ENCODE measurements at regions not wholly inside any gene's neighbourhood (a gene's known extent, or its start where the extent isn't known, plus 50 kb on each side); places are given as distances from the start of the nearest gene placed in this dataset.

DNA sequence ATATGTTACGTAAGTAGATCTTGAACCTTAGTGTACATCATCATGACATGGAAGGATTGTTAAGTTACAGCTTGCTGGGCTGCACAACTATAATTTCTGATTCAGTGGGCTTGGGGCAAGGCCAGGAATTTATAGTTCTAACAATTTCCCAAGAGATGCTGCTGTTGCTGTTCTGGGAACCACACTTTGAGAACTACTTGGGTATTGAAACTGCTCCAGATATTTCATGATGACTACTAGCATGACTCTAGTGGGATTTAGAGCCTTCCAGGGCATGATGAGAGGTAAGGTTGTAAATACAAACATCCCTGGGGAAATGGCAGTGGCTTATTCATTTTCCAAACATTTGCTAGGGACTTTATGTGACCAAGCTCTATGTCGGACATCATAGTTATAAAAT lies 904.8 kb upstream of the SEL1L start:
- peaks cover 14% of the 10 kb centered on the region; the same call in 2 of the 3 replicates for H3K36me3 Mint-ChIP-seq (ENCODE audit: low read depth)
- Histone ChIP-seq H2AFZ (no peak overlapping the region), H3F3A (replicated peaks; ENCODE audit: low read depth) (no peaks in the 10 kb centered on the region), H3K4me1 (ENCODE audit: insufficient read depth) (no peaks in the 10 kb centered on the region), H3K4me2 (no peak overlapping the region), H3K27ac (ENCODE audit: low read depth) (no peak overlapping the region), H3K9me2 (ENCODE audit: insufficient read depth) (peaks cover 22% of the 10 kb centered on the region), H3K36me3 (ENCODE audit: insufficient read depth) (no peaks in the 10 kb centered on the region), H3K79me2 (replicated peaks; ENCODE audit: insufficient read depth) (no peaks in the 10 kb centered on the region), H4K20me1 (replicated peaks; ENCODE audit: insufficient read depth) (no peaks in the 10 kb centered on the region), H3K27me3 (ENCODE audit: insufficient read depth) (no peaks in the 10 kb centered on the region), H3K4me3 (no peak overlapping the region)
- H3K9me3 Mint-ChIP-seq = peaks cover 96% of the 10 kb centered on the region
- DNase-seq (ENCODE audit: low spot score) (no peak), ATAC-seq (no peak)
- TF ChIP-seq, protein P1, sequence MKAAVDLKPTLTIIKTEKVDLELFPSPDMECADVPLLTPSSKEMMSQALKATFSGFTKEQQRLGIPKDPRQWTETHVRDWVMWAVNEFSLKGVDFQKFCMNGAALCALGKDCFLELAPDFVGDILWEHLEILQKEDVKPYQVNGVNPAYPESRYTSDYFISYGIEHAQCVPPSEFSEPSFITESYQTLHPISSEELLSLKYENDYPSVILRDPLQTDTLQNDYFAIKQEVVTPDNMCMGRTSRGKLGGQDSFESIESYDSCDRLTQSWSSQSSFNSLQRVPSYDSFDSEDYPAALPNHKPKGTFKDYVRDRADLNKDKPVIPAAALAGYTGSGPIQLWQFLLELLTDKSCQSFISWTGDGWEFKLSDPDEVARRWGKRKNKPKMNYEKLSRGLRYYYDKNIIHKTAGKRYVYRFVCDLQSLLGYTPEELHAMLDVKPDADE (IDR thresholded peaks at IDR 0.05) = no peak
- TF ChIP-seq CREB1 (CRISPR knock-in tag; IDR thresholded peaks at IDR 0.05; ENCODE audit: low read depth) = no peak
- no peaks in the 10 kb centered on the region for H3K4me1 Mint-ChIP-seq
- H3K4me3 Mint-ChIP-seq = no peak overlapping the region
- H3K27me3 Mint-ChIP-seq (ENCODE audit: insufficient read depth, low read depth, poor library complexity) = no peaks in the 10 kb centered on the region
- H3K27ac Mint-ChIP-seq = no peak overlapping the region

DNA sequence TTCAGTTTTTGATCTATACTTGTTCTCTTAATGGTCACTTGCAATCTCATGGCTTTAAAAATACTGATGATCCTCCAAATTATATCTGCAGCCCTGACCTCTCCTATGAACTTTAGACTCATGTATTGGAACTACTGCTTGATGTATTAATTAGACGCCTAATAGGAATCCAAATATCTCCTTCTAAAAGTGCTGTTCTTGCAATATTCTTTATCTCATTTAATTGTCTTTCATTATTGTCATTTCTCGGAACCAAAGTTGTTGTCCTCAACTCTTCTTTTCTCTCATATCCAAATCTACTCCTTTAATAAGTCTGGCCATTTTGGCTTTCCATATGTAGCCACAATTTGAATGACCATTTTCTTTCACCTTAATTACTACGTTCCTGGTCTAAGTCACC lies 907.6 kb upstream of the SEL1L start:
- H3K27me3 Mint-ChIP-seq (ENCODE audit: insufficient read depth, low read depth, poor library complexity) = no peaks in the 10 kb centered on the region
- H3K9me2 ChIP-seq (ENCODE audit: insufficient read depth) = peaks cover 22% of the 10 kb centered on the region
- H3K27ac ChIP-seq (ENCODE audit: low read depth) = no peak overlapping the region
- H3K4me1 Mint-ChIP-seq = no peaks in the 10 kb centered on the region
- no peaks in the 10 kb centered on the region for H3F3A ChIP-seq (replicated peaks; ENCODE audit: low read depth)
- H3K4me3 Mint-ChIP-seq = no peak overlapping the region
- no peaks in the 10 kb centered on the region for H3K4me1 ChIP-seq (ENCODE audit: insufficient read depth)
- H3K79me2 ChIP-seq (replicated peaks; ENCODE audit: insufficient read depth) = no peaks in the 10 kb centered on the region
- H2AFZ ChIP-seq = no peak overlapping the region
- peaks cover 91% of the 10 kb centered on the region for H3K9me3 Mint-ChIP-seq
- H3K27ac Mint-ChIP-seq = no peak overlapping the region
- ATAC-seq (no peak), DNase-seq (ENCODE audit: low spot score) (no peak)
- no peaks in the 10 kb centered on the region for H4K20me1 ChIP-seq (replicated peaks; ENCODE audit: insufficient read depth)
- peaks cover 13% of the 10 kb centered on the region; the same call in 2 of the 3 replicates for H3K36me3 Mint-ChIP-seq (ENCODE audit: low read depth)
- H3K27me3 ChIP-seq (ENCODE audit: insufficient read depth) = no peaks in the 10 kb centered on the region
- no peak overlapping the region for H3K4me3 ChIP-seq
- H3K36me3 ChIP-seq (ENCODE audit: insufficient read depth) = no peaks in the 10 kb centered on the region
- H3K4me2 ChIP-seq = no peak overlapping the region
- no peak for TF ChIP-seq CREB1 (CRISPR knock-in tag; IDR thresholded peaks at IDR 0.05; ENCODE audit: low read depth)
- no peak for TF ChIP-seq EZH2 (IDR thresholded peaks at IDR 0.05; ENCODE audit: low read depth, unreplicated experiment)
- TF ChIP-seq ZNF114 (CRISPR knock-in tag; IDR thresholded peaks at IDR 0.05) = no peak
- TF ChIP-seq JUNB (IDR thresholded peaks at IDR 0.05; ENCODE audit: unreplicated experiment) = no peak
- TF ChIP-seq STAT1 (IDR thresholded peaks at IDR 0.05; ENCODE audit: unreplicated experiment) = no peak
- no peak for TF ChIP-seq EZH2phosphoT487 (IDR thresholded peaks at IDR 0.05; ENCODE audit: unreplicated experiment)
- no peak for TF ChIP-seq NANOG (IDR thresholded peaks at IDR 0.05; ENCODE audit: borderline replicate concordance)
- TF ChIP-seq, protein P1 (IDR thresholded peaks at IDR 0.05) = no peak
- no peak for TF ChIP-seq ZNF331 (CRISPR knock-in tag; IDR thresholded peaks at IDR 0.05; ENCODE audit: low read depth)
- no peak for TF ChIP-seq POLR2AphosphoS5 (IDR thresholded peaks at IDR 0.05; ENCODE audit: low read depth)
- TF ChIP-seq, protein P2, sequence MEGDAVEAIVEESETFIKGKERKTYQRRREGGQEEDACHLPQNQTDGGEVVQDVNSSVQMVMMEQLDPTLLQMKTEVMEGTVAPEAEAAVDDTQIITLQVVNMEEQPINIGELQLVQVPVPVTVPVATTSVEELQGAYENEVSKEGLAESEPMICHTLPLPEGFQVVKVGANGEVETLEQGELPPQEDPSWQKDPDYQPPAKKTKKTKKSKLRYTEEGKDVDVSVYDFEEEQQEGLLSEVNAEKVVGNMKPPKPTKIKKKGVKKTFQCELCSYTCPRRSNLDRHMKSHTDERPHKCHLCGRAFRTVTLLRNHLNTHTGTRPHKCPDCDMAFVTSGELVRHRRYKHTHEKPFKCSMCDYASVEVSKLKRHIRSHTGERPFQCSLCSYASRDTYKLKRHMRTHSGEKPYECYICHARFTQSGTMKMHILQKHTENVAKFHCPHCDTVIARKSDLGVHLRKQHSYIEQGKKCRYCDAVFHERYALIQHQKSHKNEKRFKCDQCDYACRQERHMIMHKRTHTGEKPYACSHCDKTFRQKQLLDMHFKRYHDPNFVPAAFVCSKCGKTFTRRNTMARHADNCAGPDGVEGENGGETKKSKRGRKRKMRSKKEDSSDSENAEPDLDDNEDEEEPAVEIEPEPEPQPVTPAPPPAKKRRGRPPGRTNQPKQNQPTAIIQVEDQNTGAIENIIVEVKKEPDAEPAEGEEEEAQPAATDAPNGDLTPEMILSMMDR (conservative IDR thresholded peaks at IDR 0.05; ENCODE audit: low read depth in 2 of 2) = no peak
- no peak for TF ChIP-seq REST (IDR thresholded peaks at IDR 0.05; ENCODE audit: unreplicated experiment)

All from GM23338 (cell line).